ENCODE measurements at regions not wholly inside any gene's neighbourhood (a gene's known extent, or its start where the extent isn't known, plus 50 kb on each side); places are given as distances from the start of the nearest gene placed in this dataset.

GRCh38 chr9:120107138-120107537, 472.8 kb downstream of the CDK5RAP2 start (continued):
- TF ChIP-seq SP1 (CRISPR knock-in tag; conservative IDR thresholded peaks at IDR 0.05) (no peak), ESRRA (CRISPR knock-in tag; IDR thresholded peaks at IDR 0.05; ENCODE audit: borderline replicate concordance) (no peak), ATF6 (CRISPR knock-in tag; IDR thresholded peaks at IDR 0.05) (no peak), JUN (CRISPR knock-in tag; IDR thresholded peaks at IDR 0.05) (no peak)

GRCh38 chr9:120104771-120105170, 475.2 kb downstream of the CDK5RAP2 start:
- POLR2A ChIA-PET: no interaction called here
- CTCF ChIA-PET: no interaction called here
- Mint-ChIP-seq H3K27me3 (ENCODE audit: low read depth) (no peaks in the 10 kb centered on the region; the same call in 1 of the 2 replicates), H3K27ac (no peak overlapping the region), H3K4me1 (peaks cover 9% of the 10 kb centered on the region), H3K36me3 (no peaks in the 10 kb centered on the region), H3K4me3 (no peak overlapping the region), H3K9me3 (no peaks in the 10 kb centered on the region)
- no peak for TF ChIP-seq CREM (CRISPR knock-in tag; IDR thresholded peaks at IDR 0.05)
- TF ChIP-seq ARID4B (CRISPR knock-in tag; IDR thresholded peaks at IDR 0.05; ENCODE audit: borderline replicate concordance): no peak
- TF ChIP-seq ZSCAN18 (CRISPR knock-in tag; IDR thresholded peaks at IDR 0.05): no peak
- TF ChIP-seq JUN (CRISPR knock-in tag; IDR thresholded peaks at IDR 0.05): no peak
- no peak for TF ChIP-seq SMAD3 (CRISPR knock-in tag; IDR thresholded peaks at IDR 0.05; ENCODE audit: borderline replicate concordance)
- TF ChIP-seq NR2C2 (CRISPR knock-in tag; IDR thresholded peaks at IDR 0.05): no peak
- no peak for ATAC-seq
- DNase-seq (ENCODE audit: low spot score): no peak

- TF ChIP-seq ZNF671 (CRISPR knock-in tag; IDR thresholded peaks at IDR 0.05): no peak
- TF ChIP-seq ZNF138 (CRISPR knock-in tag; conservative IDR thresholded peaks at IDR 0.05): no peak
- no peak for TF ChIP-seq ARID4B (CRISPR knock-in tag; IDR thresholded peaks at IDR 0.05; ENCODE audit: borderline replicate concordance)
- no peak for TF ChIP-seq NFE2L1 (CRISPR knock-in tag; IDR thresholded peaks at IDR 0.05)
- TF ChIP-seq TEAD4 (CRISPR knock-in tag; IDR thresholded peaks at IDR 0.05): no peak
- TF ChIP-seq ESRRA (CRISPR knock-in tag; IDR thresholded peaks at IDR 0.05; ENCODE audit: borderline replicate concordance): no peak
- DNase-seq (ENCODE audit: low spot score) (no peak), ATAC-seq (peak; percentile 33; the same call in 1 of the 2 replicates)
- Mint-ChIP-seq H3K9me3 (no peaks in the 10 kb centered on the region), H3K36me3 (no peaks in the 10 kb centered on the region), H3K4me1 (peaks cover 18% of the 10 kb centered on the region), H3K4me3 (no peak overlapping the region), H3K27ac (no peak overlapping the region), H3K27me3 (ENCODE audit: low read depth) (no peaks in the 10 kb centered on the region; the same call in 1 of the 2 replicates)
- ChIA-PET POLR2A (no interaction called here), CTCF (no interaction called here)
Observed at GRCh38 chr9:120100595-120100994, 479.4 kb downstream of the CDK5RAP2 start.
